Natural killer cell treated with Interleukin-12 subunit alpha and Interleukin-12 subunit beta and Interleukin-15 and Interleukin-18, amount 100 ng/mL, for 72 hours (primary cell): ENCODE measurements at regions not wholly inside any gene's neighbourhood (a gene's known extent, or its start where the extent isn't known, plus 50 kb on each side); places are given as distances from the start of the nearest gene placed in this dataset.

Source experiments
- ATAC-seq, 2 donors: fragments of 150-1000 bp; cut with Tn5 transposase in 1 of 2; sonication (Bioruptor Pico), chemical (Tn5 transposase) in 1 of 2; 2 replicates each; pipeline ENCODE4 v1.10.0; 2021
- DNase-seq: peaks from one replicate; pipeline ENCODE4 v3.0.0; 2022; ENCODE audit warnings: low spot score
- H3K27ac Mint-ChIP-seq, 2 donors: 1 replicate in 1 of 2; 2 replicates in 1 of 2; pipeline ENCODE4 v1.8.0; 2022; ENCODE audit warnings: mixed read lengths in 2 of 2, mild to moderate bottlenecking in 1 of 2, moderate library complexity in 1 of 2
- H3K27me3 Mint-ChIP-seq, 2 donors: 1 replicate in 1 of 2; 2 replicates in 1 of 2; pipeline ENCODE4 v1.8.0; 2022; ENCODE audit warnings: mixed read lengths in 2 of 2
- H3K36me3 Mint-ChIP-seq: one replicate; pipeline ENCODE4 v1.8.0; 2022; ENCODE audit warnings: mixed read lengths
- H3K4me1 Mint-ChIP-seq, 2 donors: 1 replicate in 1 of 2; 2 replicates in 1 of 2; pipeline ENCODE4 v1.8.0; 2022; ENCODE audit warnings: low read depth in 2 of 2, mixed read lengths in 2 of 2, mild to moderate bottlenecking in 1 of 2
- H3K4me3 Mint-ChIP-seq: one replicate; pipeline ENCODE4 v1.8.0; 2022; ENCODE audit warnings: mixed read lengths
- H3K9me3 Mint-ChIP-seq: 2 replicates; pipeline ENCODE4 v1.8.0; 2022; ENCODE audit warnings: mixed read lengths

- ATAC-seq = no peak
- DNase-seq = no peak
- Mint-ChIP-seq H3K4me3 (no peak overlapping the region), H3K27me3 (peaks cover 0 to 12% of the 10 kb centered on the region in 2 donors), H3K27ac (peak overlapping the region; percentile 6 to 9), H3K4me1 (peaks cover 7 to 8% of the 10 kb centered on the region in 2 donors), H3K9me3 (no peaks in the 10 kb centered on the region), H3K36me3 (no peaks in the 10 kb centered on the region)
Observed at GRCh38 chr2:145687442-145688134, 1167.7 kb upstream of the ZEB2 start.

- Mint-ChIP-seq H3K4me1 (peaks cover 7 to 10% of the 10 kb centered on the region in 2 donors), H3K36me3 (no peaks in the 10 kb centered on the region), H3K4me3 (no peak overlapping the region), H3K27ac (no peak overlapping the region), H3K9me3 (no peaks in the 10 kb centered on the region), H3K27me3 (peaks cover 0 to 12% of the 10 kb centered on the region in 2 donors)
- no peak for DNase-seq
- ATAC-seq = no peak
Observed at GRCh38 chr2:145685383-145686050, 1165.6 kb upstream of the ZEB2 start.

DNA sequence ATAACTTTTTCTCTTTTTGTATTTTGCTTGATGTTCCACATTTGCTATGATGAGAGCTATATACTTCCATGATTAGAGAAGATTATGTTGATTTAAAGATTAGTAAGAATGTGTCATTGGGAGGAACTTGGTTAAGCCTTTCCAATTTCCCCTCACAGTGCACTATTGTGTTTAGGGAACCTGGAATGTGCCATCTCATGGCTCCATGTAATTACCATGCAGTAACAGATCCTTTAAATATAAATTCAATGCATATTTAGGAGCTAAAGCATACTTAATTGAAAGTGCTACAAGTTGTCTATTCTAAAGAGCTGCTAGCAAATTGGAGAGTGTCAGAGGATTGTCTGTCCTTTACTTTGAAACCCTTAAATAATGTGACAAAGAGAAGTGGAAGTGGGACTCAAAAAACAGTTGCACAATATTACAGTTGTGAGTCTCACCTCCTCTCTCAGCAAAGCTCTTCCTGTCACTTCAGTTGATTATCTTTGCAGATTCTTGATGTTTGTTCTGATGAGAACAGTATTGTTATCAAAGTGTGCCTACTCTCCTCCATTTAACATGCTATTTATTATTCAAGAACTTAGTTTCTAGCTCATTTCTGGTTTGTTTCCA lies 1162.7 kb upstream of the ZEB2 start:
- ATAC-seq (peak; percentile 53 to 61), DNase-seq (no peak)
- H3K27me3 Mint-ChIP-seq = peaks cover 3 to 13% of the 10 kb centered on the region in 2 donors
- peak overlapping the region; percentile 32 for H3K4me3 Mint-ChIP-seq
- H3K4me1 Mint-ChIP-seq = peaks cover 7 to 10% of the 10 kb centered on the region in 2 donors
- peak overlapping the region; percentile 59 to 83 for H3K27ac Mint-ChIP-seq
- H3K36me3 Mint-ChIP-seq = no peaks in the 10 kb centered on the region
- no peaks in the 10 kb centered on the region for H3K9me3 Mint-ChIP-seq

GRCh38 chr2:145680276-145680675 lies 1160.4 kb upstream of the ZEB2 start:
- Mint-ChIP-seq H3K9me3 (peaks cover 4% of the 10 kb centered on the region), H3K27ac (no peak overlapping the region), H3K4me1 (peaks cover 7 to 12% of the 10 kb centered on the region in 2 donors), H3K4me3 (no peak overlapping the region), H3K36me3 (no peaks in the 10 kb centered on the region), H3K27me3 (peaks cover 3 to 19% of the 10 kb centered on the region in 2 donors)
- DNase-seq = no peak
- ATAC-seq = no peak

DNA sequence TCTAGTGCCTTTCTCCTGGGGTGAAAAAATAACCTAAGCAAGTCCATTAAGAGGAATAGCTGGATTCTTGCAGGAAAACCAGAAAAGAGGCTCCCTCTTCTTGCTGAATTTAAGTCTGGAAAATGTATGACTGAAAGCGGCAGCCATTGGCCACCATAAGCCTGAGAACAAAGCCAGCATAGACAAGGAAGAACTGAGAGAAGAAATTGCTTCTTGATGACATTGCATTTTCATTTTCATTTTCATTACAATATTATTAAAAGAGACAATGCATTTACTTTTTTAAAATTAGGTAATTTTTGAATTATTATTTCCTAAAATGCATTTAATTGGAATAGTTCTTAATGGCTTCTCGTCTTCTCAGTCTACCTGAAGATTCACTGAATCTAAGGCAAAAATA lies 1157.5 kb upstream of the ZEB2 start:
- ATAC-seq (no peak), DNase-seq (no peak)
- H3K27me3 Mint-ChIP-seq = peaks cover 6 to 19% of the 10 kb centered on the region in 2 donors
- peaks cover 0 to 5% of the 10 kb centered on the region in 2 donors for H3K4me1 Mint-ChIP-seq
- H3K27ac Mint-ChIP-seq = no peak overlapping the region
- no peak overlapping the region for H3K4me3 Mint-ChIP-seq
- H3K9me3 Mint-ChIP-seq = peaks cover 4% of the 10 kb centered on the region
- no peaks in the 10 kb centered on the region for H3K36me3 Mint-ChIP-seq

DNA sequence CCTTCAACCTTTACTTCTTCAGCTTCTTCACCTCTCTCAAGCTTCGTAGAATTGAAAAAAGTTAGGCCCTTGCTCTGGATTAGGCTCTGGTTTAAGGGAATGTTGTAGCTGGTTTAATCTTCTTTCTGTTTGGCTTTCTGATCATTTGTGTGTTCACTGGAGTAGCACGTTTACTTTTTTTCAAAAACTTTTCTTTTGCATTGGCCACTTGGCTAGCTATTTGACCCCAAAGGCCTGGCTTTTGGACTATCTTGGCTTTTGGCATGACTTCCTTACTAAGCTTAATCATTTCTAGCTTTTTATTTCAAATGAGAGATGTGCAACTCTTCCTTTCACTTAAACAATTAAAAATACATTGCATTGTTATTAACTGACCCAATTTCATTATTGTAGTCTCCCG lies 1154.8 kb upstream of the ZEB2 start:
- Mint-ChIP-seq H3K4me3 (no peak overlapping the region), H3K27me3 (peaks cover 5 to 16% of the 10 kb centered on the region in 2 donors), H3K27ac (no peak overlapping the region), H3K4me1 (peaks cover 0 to 5% of the 10 kb centered on the region in 2 donors), H3K36me3 (no peaks in the 10 kb centered on the region), H3K9me3 (peaks cover 4% of the 10 kb centered on the region)
- DNase-seq (no peak), ATAC-seq (no peak)

GRCh38 chr2:145669301-145669700 lies 1149.4 kb upstream of the ZEB2 start:
- Mint-ChIP-seq H3K27me3 (peaks cover 3 to 6% of the 10 kb centered on the region in 2 donors), H3K4me1 (peaks cover 0 to 5% of the 10 kb centered on the region in 2 donors), H3K36me3 (no peaks in the 10 kb centered on the region), H3K27ac (no peak overlapping the region), H3K9me3 (no peaks in the 10 kb centered on the region), H3K4me3 (no peak overlapping the region)
- ATAC-seq (no peak), DNase-seq (no peak)

- Mint-ChIP-seq H3K9me3 (no peaks in the 10 kb centered on the region), H3K27me3 (peaks cover 0 to 6% of the 10 kb centered on the region in 2 donors), H3K4me3 (no peak overlapping the region), H3K4me1 (peaks cover 0 to 3% of the 10 kb centered on the region in 2 donors), H3K27ac (peak overlapping the region in 1 of 2 donors; percentile 15), H3K36me3 (no peaks in the 10 kb centered on the region)
- ATAC-seq (no peak), DNase-seq (no peak)
Observed at GRCh38 chr2:145666552-145666951, 1146.6 kb upstream of the ZEB2 start.

DNA sequence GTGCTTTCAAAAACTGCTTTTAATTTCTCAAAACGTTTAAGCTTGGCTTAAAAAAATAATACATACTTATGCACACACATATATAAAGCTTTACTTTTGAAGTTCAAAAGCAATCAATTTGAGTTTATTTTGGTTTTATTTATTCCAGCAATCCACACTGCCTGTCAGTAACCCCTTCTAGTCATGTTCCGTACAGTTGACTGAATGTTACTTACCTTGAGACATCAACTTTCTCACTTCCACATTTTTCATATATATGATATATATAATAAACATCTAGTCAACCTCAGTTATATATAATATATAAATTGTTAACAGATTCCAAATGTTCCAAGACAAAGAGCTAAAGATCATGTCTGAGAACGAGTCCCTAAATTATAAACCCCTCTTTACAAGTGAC lies 1137.3 kb upstream of the ZEB2 start:
- no peaks in the 10 kb centered on the region for H3K27me3 Mint-ChIP-seq
- DNase-seq (no peak), ATAC-seq (no peak)
- no peaks in the 10 kb centered on the region for H3K9me3 Mint-ChIP-seq
- peaks cover 0 to 4% of the 10 kb centered on the region in 2 donors for H3K4me1 Mint-ChIP-seq
- H3K27ac Mint-ChIP-seq = no peak overlapping the region
- H3K4me3 Mint-ChIP-seq = no peak overlapping the region
- no peaks in the 10 kb centered on the region for H3K36me3 Mint-ChIP-seq

- Mint-ChIP-seq H3K4me1 (peaks cover 0 to 4% of the 10 kb centered on the region in 2 donors), H3K4me3 (no peak overlapping the region), H3K9me3 (peaks cover 3% of the 10 kb centered on the region), H3K36me3 (no peaks in the 10 kb centered on the region), H3K27ac (peak overlapping the region; percentile 58 to 74), H3K27me3 (peaks cover 0 to under 1% of the 10 kb centered on the region in 2 donors)
- DNase-seq (no peak), ATAC-seq (no peak)
Observed at GRCh38 chr2:145655165-145655765, 1135.3 kb upstream of the ZEB2 start.

- H3K27me3 Mint-ChIP-seq = peaks cover 0 to 6% of the 10 kb centered on the region in 2 donors
- no peak overlapping the region for H3K4me3 Mint-ChIP-seq
- DNase-seq (no peak), ATAC-seq (no peak)
- peaks cover 0 to 8% of the 10 kb centered on the region in 2 donors for H3K4me1 Mint-ChIP-seq
- peak overlapping the region; percentile 58 to 74 for H3K27ac Mint-ChIP-seq
- peaks cover 8% of the 10 kb centered on the region for H3K9me3 Mint-ChIP-seq
- no peaks in the 10 kb centered on the region for H3K36me3 Mint-ChIP-seq
Observed at GRCh38 chr2:145654746-145655145, 1134.8 kb upstream of the ZEB2 start.

DNA sequence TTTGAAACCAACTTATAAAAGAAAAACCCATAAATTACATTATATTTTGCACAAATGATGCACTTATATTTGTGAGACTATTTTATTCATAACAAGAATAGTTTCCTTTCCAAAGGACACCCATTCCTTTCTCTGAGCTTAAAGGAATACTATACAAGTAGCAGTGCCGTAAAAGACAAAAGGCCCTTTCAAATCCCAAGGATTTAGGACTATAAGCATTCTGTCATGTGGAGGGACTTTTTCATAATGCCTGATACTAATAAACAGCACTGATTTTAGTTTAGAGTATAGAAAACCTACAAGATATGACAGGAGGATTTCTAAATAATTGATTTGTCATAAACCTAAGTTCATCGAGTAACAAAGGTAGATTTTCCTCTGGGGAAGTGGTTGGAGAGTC lies 1134.2 kb upstream of the ZEB2 start:
- ATAC-seq (no peak), DNase-seq (no peak)
- peaks cover 8% of the 10 kb centered on the region for H3K9me3 Mint-ChIP-seq
- H3K36me3 Mint-ChIP-seq = no peaks in the 10 kb centered on the region
- peaks cover 0 to 7% of the 10 kb centered on the region in 2 donors for H3K27me3 Mint-ChIP-seq
- peaks cover 0 to 8% of the 10 kb centered on the region in 2 donors for H3K4me1 Mint-ChIP-seq
- H3K4me3 Mint-ChIP-seq = no peak overlapping the region
- H3K27ac Mint-ChIP-seq = peak overlapping the region in 1 of 2 donors; percentile 48

GRCh38 chr2:145653553-145653952 lies 1133.6 kb upstream of the ZEB2 start:
- H3K9me3 Mint-ChIP-seq = peaks cover 8% of the 10 kb centered on the region
- peak; percentile 66 to 69 for ATAC-seq
- no peak overlapping the region for H3K4me3 Mint-ChIP-seq
- H3K27me3 Mint-ChIP-seq = peaks cover 0 to 7% of the 10 kb centered on the region in 2 donors
- DNase-seq = no peak
- H3K27ac Mint-ChIP-seq = peak overlapping the region; percentile 43 to 87
- H3K36me3 Mint-ChIP-seq = no peaks in the 10 kb centered on the region
- peaks cover 0 to 8% of the 10 kb centered on the region in 2 donors for H3K4me1 Mint-ChIP-seq
